ENCODE measurements at regions not wholly inside any gene's neighbourhood (a gene's known extent, or its start where the extent isn't known, plus 50 kb on each side); places are given as distances from the start of the nearest gene placed in this dataset.

DNA sequence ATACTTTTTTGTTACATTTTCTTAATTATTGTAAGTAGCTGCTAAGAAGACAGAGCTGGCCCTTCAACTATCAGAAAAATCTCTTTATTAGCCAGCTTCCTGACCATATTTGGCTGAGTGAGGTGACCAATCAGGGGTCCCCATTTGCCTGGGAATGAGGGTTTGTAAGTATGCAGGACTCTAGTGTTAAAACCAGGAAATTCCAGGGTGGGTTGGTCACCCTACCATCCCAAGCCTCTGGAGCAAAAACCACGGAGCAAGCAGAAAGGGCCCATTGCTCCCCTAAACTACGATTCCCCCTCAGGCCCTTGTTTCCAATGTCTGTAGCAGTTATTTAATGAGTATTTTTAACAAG lies 165.6 kb upstream of the NCKAP5 start:
- DNase-seq (ENCODE audit: low spot score in 2 of 2) (no peak), ATAC-seq (replicated peaks; ENCODE audit: extremely low read depth, poor library complexity, severe bottlenecking) (no peak)
- Mint-ChIP-seq H3K4me3 (no peak overlapping the region), H3K27ac (ENCODE audit: low read depth) (no peak overlapping the region), H3K9me3 (peaks cover 11% of the 10 kb centered on the region), H3K27me3 (no peaks in the 10 kb centered on the region), H3K36me3 (ENCODE audit: insufficient read depth) (no peaks in the 10 kb centered on the region), H3K4me1 (no peaks in the 10 kb centered on the region)

DNA sequence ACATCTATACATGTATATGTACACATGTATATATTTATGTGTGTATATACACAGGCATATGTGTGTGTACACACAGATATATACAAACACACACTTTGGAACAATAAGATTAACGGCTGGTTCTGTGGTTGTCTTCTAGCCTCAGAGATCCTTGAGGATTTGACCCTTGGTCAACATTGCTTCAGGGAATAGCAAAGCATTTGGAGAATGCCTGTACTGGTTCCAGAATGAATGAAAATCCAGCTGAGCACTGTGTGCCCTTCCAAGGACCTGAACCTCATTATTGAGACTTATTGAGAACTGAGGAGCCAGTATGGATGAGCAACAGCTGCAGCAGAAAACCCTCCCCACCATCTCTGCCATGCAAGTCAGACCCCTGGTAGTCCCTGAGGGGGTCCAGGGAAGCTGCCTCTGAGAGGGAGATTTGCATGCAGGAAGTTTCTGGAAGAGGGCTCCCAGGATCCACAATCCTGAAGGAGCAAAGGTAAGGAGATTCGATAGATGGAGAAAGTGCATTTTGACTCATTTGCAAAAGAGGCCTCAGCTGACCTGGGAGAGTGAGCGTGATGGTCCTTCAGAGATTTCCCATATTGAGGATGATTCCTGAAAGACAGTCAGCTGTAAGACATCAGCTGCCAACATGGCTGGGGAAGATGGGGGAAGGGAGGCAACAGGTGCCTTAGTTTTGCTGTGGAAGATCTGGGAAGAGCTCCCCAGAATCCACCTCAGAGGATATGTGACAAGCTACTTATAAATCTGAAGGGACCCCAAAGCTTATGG lies 166.6 kb upstream of the NCKAP5 start:
- H3K9me3 Mint-ChIP-seq: peaks cover 11% of the 10 kb centered on the region
- no peak for ATAC-seq (replicated peaks; ENCODE audit: extremely low read depth, poor library complexity, severe bottlenecking)
- H3K27ac Mint-ChIP-seq (ENCODE audit: low read depth): no peak overlapping the region
- no peak for DNase-seq (ENCODE audit: low spot score in 2 of 2)
- no peaks in the 10 kb centered on the region for H3K27me3 Mint-ChIP-seq
- H3K36me3 Mint-ChIP-seq (ENCODE audit: insufficient read depth): no peaks in the 10 kb centered on the region
- no peaks in the 10 kb centered on the region for H3K4me1 Mint-ChIP-seq
- no peak overlapping the region for H3K4me3 Mint-ChIP-seq

DNA sequence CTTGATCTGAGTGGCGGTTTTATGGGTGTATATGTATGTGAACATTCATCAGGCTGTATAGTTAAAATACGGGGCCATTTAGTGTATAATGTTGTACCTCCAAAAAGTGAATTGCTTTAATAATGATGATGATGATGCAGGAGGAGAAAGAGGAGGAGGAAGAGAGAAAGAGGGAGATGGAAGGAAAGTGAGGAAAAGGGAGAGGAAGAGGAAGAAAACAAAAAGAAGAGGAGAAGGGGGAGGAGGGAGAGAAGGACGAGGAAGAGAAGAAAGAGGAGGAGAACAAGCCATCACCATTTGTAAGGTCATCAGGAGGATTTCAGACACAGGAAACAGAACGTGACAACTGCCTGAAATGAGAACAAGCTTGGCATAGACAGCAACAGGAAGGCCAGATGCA lies 168.4 kb upstream of the NCKAP5 start:
- Mint-ChIP-seq H3K27me3 (no peaks in the 10 kb centered on the region), H3K36me3 (ENCODE audit: insufficient read depth) (no peaks in the 10 kb centered on the region), H3K9me3 (peaks cover 11% of the 10 kb centered on the region), H3K27ac (ENCODE audit: low read depth) (no peak overlapping the region), H3K4me3 (no peak overlapping the region), H3K4me1 (no peaks in the 10 kb centered on the region)
- DNase-seq (ENCODE audit: low spot score in 2 of 2): no peak
- no peak for ATAC-seq (replicated peaks; ENCODE audit: extremely low read depth, poor library complexity, severe bottlenecking)

DNA sequence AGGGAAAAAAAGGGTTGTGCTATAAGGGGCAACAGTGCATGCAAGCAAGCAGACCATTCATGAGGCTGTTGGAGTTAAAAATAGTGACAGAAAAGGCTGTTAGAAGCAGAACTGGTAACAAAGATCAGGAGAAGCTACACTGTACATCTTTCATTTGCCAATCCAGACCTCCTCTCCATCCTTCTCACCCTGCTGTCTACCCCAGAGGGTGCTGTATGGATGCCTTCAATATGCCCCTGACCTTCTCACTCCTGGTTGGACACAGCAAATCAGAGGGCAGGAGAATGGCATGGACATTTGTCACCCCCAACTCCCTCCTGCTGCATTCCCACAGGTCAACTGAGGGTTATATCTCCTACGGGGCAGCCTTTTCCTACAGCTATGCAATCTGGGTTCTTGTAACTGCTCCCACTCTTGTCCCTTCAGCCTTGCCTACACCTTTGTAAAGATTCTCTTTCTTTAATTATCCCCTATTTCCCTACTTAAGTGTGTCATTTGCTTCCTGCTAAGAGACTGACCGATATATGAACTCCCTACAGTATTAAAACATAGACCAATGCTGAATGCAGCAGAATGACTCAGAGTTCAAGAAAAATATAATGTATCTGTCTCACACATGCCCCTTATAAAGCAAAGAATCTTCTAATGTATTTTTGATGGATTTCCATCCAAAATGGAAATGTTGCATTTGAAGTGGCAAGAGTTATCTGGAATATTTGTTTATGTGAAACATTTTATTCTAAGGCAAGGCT lies 169.2 kb upstream of the NCKAP5 start:
- peaks cover 11% of the 10 kb centered on the region for H3K9me3 Mint-ChIP-seq
- no peak overlapping the region for H3K27ac Mint-ChIP-seq (ENCODE audit: low read depth)
- no peaks in the 10 kb centered on the region for H3K4me1 Mint-ChIP-seq
- H3K4me3 Mint-ChIP-seq: no peak overlapping the region
- H3K36me3 Mint-ChIP-seq (ENCODE audit: insufficient read depth): no peaks in the 10 kb centered on the region
- ATAC-seq (replicated peaks; ENCODE audit: extremely low read depth, poor library complexity, severe bottlenecking) (no peak), DNase-seq (ENCODE audit: low spot score in 2 of 2) (no peak)
- H3K27me3 Mint-ChIP-seq: no peaks in the 10 kb centered on the region

DNA sequence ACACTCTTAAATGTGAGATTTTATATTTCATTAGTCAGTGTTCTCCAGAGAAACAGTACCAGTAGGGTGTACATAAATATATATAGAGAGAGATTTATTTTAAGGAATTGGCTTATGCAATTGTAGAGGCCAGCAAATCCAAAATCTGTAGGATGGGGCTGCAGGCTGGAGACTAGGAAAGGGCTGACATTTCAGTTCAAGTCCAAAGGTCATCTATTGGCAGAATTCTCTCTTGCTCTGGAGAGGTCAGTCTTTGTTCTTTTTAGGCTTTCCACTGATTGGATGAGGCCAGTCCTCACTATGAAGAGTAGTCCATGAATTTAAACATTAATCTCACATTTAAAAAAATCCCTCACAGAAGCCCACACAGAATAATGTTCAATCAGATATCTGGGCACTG lies 170.8 kb upstream of the NCKAP5 start:
- Mint-ChIP-seq H3K36me3 (ENCODE audit: insufficient read depth) (no peaks in the 10 kb centered on the region), H3K4me1 (no peaks in the 10 kb centered on the region), H3K27me3 (no peaks in the 10 kb centered on the region), H3K9me3 (peaks cover 11% of the 10 kb centered on the region), H3K4me3 (no peak overlapping the region), H3K27ac (ENCODE audit: low read depth) (no peak overlapping the region)
- ATAC-seq (replicated peaks; ENCODE audit: extremely low read depth, poor library complexity, severe bottlenecking): no peak
- no peak for DNase-seq (ENCODE audit: low spot score in 2 of 2)

DNA sequence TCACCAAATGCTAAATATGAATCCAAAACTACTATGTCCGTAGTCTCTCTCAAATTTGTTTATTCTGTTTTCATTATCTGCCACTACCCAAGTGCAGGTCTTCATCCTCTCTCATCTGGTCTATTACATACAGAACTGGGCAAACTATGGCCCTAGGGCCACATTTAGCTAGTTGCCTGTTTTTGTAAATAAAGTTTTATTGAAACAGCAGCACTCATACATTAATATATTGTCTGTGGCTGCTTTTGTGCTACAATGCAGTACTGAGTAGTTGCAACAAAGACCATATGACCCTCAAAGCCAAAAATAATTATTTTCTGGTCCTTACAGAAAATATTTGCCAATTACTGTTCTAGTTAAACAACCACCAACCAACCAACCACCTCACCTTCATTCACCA lies 172.2 kb upstream of the NCKAP5 start:
- no peaks in the 10 kb centered on the region for H3K27me3 Mint-ChIP-seq
- no peak overlapping the region for H3K4me3 Mint-ChIP-seq
- DNase-seq (ENCODE audit: low spot score in 2 of 2) (no peak), ATAC-seq (replicated peaks; ENCODE audit: extremely low read depth, poor library complexity, severe bottlenecking) (no peak)
- peaks cover 6% of the 10 kb centered on the region for H3K9me3 Mint-ChIP-seq
- no peak overlapping the region for H3K27ac Mint-ChIP-seq (ENCODE audit: low read depth)
- no peaks in the 10 kb centered on the region for H3K36me3 Mint-ChIP-seq (ENCODE audit: insufficient read depth)
- no peaks in the 10 kb centered on the region for H3K4me1 Mint-ChIP-seq

DNA sequence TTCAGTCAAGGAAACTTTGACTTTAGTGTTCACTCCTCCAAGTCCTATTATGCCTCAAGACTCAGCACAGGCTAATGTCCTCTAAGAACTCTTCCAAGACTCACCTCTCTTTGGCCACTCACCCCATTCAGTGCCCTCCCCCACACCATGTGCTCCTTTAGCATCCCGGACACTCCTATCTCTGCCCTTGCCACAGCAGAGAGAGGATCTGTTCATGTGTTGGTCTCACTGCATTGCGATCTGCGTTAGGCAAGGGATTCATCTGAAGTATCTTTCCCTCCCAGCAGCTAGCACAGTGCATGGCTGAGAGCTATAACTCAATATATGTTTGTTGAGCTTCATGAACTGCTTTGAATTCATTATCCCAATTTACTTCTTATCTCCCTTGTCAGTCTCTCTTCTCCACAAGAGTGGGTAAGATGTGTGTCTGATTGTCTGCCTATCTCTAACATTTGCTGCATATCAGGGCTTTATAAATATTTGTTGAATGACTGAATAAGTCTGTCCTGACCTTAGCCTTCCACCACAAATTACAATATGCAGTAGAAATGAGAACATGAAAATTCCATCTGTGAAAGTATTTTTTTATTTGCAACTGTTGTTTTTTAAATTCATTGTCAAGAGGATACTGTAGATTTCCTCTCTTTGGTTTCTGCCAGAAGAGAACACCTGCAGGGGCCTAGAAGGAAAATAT lies 179.9 kb upstream of the NCKAP5 start:
- Mint-ChIP-seq H3K36me3 (ENCODE audit: insufficient read depth) (no peaks in the 10 kb centered on the region), H3K27me3 (no peaks in the 10 kb centered on the region), H3K4me3 (no peak overlapping the region), H3K9me3 (no peaks in the 10 kb centered on the region), H3K27ac (ENCODE audit: low read depth) (no peak overlapping the region), H3K4me1 (no peaks in the 10 kb centered on the region)
- DNase-seq (ENCODE audit: low spot score in 2 of 2): no peak
- no peak for ATAC-seq (replicated peaks; ENCODE audit: extremely low read depth, poor library complexity, severe bottlenecking)

DNA sequence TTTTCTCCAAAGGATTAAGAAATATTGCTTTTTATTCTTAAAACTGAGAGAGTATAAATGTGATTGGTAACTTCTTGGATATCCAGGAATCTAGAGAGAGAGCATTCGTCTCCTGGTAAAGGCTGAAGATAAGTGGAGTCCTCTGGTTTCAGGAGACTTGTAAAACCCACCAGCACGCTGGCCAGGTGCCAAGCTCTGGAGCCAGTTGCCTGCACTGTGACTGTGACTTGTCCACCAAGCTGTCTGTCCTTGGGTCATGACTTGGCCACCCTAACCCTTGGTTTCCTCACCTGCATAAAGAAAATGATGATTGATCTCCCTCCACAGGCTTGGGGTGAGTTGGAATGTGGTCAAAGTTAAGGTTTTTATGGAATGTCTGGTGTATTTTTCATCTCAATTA lies 185.4 kb upstream of the NCKAP5 start:
- no peaks in the 10 kb centered on the region for H3K9me3 Mint-ChIP-seq
- no peaks in the 10 kb centered on the region for H3K36me3 Mint-ChIP-seq (ENCODE audit: insufficient read depth)
- no peak overlapping the region for H3K4me3 Mint-ChIP-seq
- H3K4me1 Mint-ChIP-seq: no peaks in the 10 kb centered on the region
- peaks cover 9% of the 10 kb centered on the region for H3K27me3 Mint-ChIP-seq
- ATAC-seq (replicated peaks; ENCODE audit: extremely low read depth, poor library complexity, severe bottlenecking): no peak
- no peak overlapping the region for H3K27ac Mint-ChIP-seq (ENCODE audit: low read depth)
- DNase-seq (ENCODE audit: low spot score in 2 of 2): no peak

DNA sequence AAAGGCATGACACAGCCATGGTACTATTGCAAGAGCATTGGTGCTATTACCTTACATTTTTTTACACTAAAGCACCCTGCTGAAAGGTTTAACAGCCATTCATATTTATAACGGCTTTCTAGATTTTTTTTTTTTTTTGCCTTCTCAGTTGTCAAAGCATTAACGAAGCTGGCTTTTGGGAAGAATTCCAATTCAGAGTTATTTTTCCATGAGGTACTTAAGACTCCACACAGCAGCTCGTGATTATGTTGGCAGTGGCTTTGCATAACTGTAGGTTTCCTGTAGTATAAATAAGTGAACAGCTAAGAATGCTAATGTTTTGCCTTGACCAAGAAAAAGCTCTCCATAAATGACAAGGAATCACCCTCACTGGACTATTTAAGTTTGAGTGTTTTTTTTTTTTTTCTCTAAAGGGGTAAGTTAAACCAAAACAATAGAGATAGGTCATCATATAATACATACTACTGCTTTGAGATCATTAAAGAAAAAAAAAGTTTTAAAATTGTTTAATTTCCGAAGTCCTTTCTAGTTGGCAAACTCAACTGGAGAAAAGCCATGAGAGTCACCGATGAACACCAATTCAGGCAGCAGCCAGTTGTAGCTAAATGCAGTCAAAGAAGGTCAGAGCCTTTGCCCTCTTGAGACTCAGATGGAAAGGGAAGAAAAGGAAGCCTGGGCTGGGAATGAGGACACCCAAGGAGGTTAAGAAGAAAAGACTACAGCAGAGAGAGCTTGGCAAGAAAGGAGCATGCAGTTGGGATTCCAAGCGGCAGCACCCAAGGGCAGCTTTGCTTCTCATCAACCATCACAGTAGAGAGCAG lies 187.4 kb upstream of the NCKAP5 start:
- ATAC-seq (replicated peaks; ENCODE audit: extremely low read depth, poor library complexity, severe bottlenecking) (no peak), DNase-seq (ENCODE audit: low spot score in 2 of 2) (no peak)
- H3K9me3 Mint-ChIP-seq: no peaks in the 10 kb centered on the region
- H3K27me3 Mint-ChIP-seq: peaks cover 9% of the 10 kb centered on the region
- no peak overlapping the region for H3K27ac Mint-ChIP-seq (ENCODE audit: low read depth)
- no peaks in the 10 kb centered on the region for H3K4me1 Mint-ChIP-seq
- H3K4me3 Mint-ChIP-seq: no peak overlapping the region
- H3K36me3 Mint-ChIP-seq (ENCODE audit: insufficient read depth): no peaks in the 10 kb centered on the region

DNA sequence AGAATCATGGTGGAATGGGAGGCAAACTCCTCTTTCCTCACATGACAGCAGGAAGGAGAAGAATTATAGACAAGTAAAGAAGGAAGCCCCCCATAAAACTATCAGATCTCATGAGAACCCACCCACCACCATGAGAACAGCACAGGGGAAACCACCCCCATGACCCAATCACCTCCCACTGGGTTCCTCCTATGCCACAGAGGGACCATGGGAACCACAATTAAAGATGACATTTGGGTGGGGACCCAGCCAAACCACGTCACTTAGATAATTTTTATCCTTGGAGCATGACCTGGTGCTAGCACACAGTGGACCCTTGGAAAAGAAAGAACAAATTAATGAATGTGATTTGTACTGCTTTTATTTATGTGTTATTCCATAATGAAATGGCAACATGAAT lies 188.6 kb upstream of the NCKAP5 start:
- DNase-seq (ENCODE audit: low spot score in 2 of 2) (no peak), ATAC-seq (replicated peaks; ENCODE audit: extremely low read depth, poor library complexity, severe bottlenecking) (no peak)
- H3K27me3 Mint-ChIP-seq: peaks cover 9% of the 10 kb centered on the region
- no peaks in the 10 kb centered on the region for H3K4me1 Mint-ChIP-seq
- H3K9me3 Mint-ChIP-seq: no peaks in the 10 kb centered on the region
- H3K27ac Mint-ChIP-seq (ENCODE audit: low read depth): no peak overlapping the region
- H3K36me3 Mint-ChIP-seq (ENCODE audit: insufficient read depth): no peaks in the 10 kb centered on the region
- no peak overlapping the region for H3K4me3 Mint-ChIP-seq

DNA sequence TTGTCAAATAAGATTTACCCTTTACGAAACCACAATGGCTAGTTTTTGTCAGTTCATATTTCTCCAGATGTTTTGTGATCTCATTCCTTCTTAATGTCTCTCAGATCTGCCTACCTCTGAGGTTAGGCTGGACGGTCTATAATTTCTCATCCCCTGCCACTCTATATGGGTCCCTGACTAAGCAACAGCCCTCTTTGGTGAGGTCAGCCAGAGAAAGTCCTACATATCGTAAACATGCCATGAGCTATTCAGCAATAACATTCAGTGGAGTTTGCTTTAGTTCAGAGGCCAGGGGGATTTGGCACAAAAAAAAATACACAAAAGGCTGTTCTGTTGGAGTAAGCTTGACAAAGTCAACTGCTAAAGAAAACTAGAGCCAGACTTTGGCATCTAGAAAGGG lies 192.1 kb upstream of the NCKAP5 start:
- Mint-ChIP-seq H3K4me3 (no peak overlapping the region), H3K9me3 (no peaks in the 10 kb centered on the region), H3K36me3 (ENCODE audit: insufficient read depth) (no peaks in the 10 kb centered on the region), H3K27me3 (peaks cover 21% of the 10 kb centered on the region), H3K27ac (ENCODE audit: low read depth) (no peak overlapping the region), H3K4me1 (no peaks in the 10 kb centered on the region)
- DNase-seq (ENCODE audit: low spot score in 2 of 2) (no peak), ATAC-seq (replicated peaks; ENCODE audit: extremely low read depth, poor library complexity, severe bottlenecking) (no peak)

DNA sequence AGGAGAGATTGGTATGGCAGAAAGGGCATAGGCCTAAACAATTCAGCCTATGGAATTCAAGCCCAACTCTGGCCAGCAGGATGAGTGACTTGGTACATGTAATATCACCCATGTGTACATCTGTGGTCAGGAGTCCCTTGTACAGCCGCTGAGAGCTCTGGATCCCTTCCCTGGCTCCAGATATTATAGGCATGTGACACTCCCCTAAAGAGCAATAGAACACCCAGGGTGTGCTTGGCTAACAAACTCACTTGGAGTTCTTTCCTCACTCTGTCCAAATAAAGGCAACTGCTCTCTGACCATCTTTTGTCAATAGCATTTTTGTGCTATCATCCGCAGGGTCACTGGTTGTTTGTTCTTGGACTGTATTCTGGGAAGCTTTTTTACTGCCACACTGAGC lies 197.4 kb upstream of the NCKAP5 start:
- Mint-ChIP-seq H3K36me3 (ENCODE audit: insufficient read depth) (peaks cover 2% of the 10 kb centered on the region), H3K9me3 (peaks cover 5% of the 10 kb centered on the region), H3K4me1 (no peaks in the 10 kb centered on the region), H3K27me3 (peaks cover 20% of the 10 kb centered on the region), H3K4me3 (no peak overlapping the region), H3K27ac (ENCODE audit: low read depth) (no peak overlapping the region)
- ATAC-seq (replicated peaks; ENCODE audit: extremely low read depth, poor library complexity, severe bottlenecking) (no peak), DNase-seq (ENCODE audit: low spot score in 2 of 2) (no peak)

All from central memory CD8-positive, alpha-beta T cell (primary cell).